Mesenchymal stem cell (in vitro differentiated cells and primary cell): ENCODE measurements at regions not wholly inside any gene's neighbourhood (a gene's known extent, or its start where the extent isn't known, plus 50 kb on each side); places are given as distances from the start of the nearest gene placed in this dataset.

Experiments
- DNase-seq: peaks from one replicate; pipeline ENCODE4 v3.0.0-alpha.2; 2013
- H2AFZ ChIP-seq: one replicate; pipeline ENCODE4 v1.6.1; 2013; ENCODE audit warnings: low read depth, mild to moderate bottlenecking, control low read depth, inconsistent platforms, low read length, moderate library complexity
- H2AK5ac ChIP-seq: 2 replicates; pipeline ENCODE4 v1.6.1; 2013; ENCODE audit warnings: low read length, moderate library complexity, mild to moderate bottlenecking, inconsistent platforms; ENCODE audit not compliant: severe bottlenecking
- H2BK120ac ChIP-seq: one replicate; pipeline ENCODE4 v1.6.1; 2013; ENCODE audit warnings: low read depth, mild to moderate bottlenecking, inconsistent platforms, low read length, moderate library complexity
- H2BK12ac ChIP-seq, 2 experiments: one replicate each; pipeline ENCODE4 v1.6.1; 2013; ENCODE audit warnings: inconsistent platforms in 2 of 2, low read length in 2 of 2, mild to moderate bottlenecking in 2 of 2, moderate library complexity in 2 of 2, control low read depth in 1 of 2
- H2BK15ac ChIP-seq: one replicate; pipeline ENCODE4 v1.6.1; 2013; ENCODE audit warnings: mild to moderate bottlenecking, low read depth, inconsistent platforms; ENCODE audit not compliant: poor library complexity, severe bottlenecking
- H2BK5ac ChIP-seq: 2 replicates; pipeline ENCODE4 v1.6.1; 2013; ENCODE audit warnings: low read depth, mild to moderate bottlenecking, low read length, control low read depth, inconsistent platforms; ENCODE audit not compliant: poor library complexity, severe bottlenecking
- H3K14ac ChIP-seq, 2 experiments: one replicate each; pipeline ENCODE4 v1.6.1; 2013; ENCODE audit warnings: inconsistent platforms in 2 of 2, low read length in 2 of 2, control low read depth in 1 of 2, mild to moderate bottlenecking in 1 of 2, moderate library complexity in 1 of 2
- H3K18ac ChIP-seq, 2 experiments: one replicate each; pipeline ENCODE4 v1.6.1; 2013; ENCODE audit warnings: inconsistent platforms in 2 of 2, low read length in 2 of 2, control low read depth in 1 of 2, low read depth in 1 of 2, mild to moderate bottlenecking in 1 of 2
- H3K23ac ChIP-seq, 2 experiments: one replicate each; pipeline ENCODE4 v1.6.1; 2013; ENCODE audit warnings: inconsistent platforms in 2 of 2, low read length in 2 of 2, mild to moderate bottlenecking in 2 of 2, moderate library complexity in 2 of 2, control low read depth in 1 of 2
- H3K27ac ChIP-seq: 2 replicates; pipeline ENCODE4 v1.5.1; 2013; ENCODE audit warnings: mild to moderate bottlenecking, moderate library complexity, low read length, control low read depth, inconsistent platforms; ENCODE audit not compliant: poor library complexity, severe bottlenecking
- H3K27me3 ChIP-seq, 2 experiments: 2 replicates each; pipeline versions ENCODE4 v1.6.1 to v1.7.0; 2013; ENCODE audit warnings: low read length in 2 of 2, mild to moderate bottlenecking in 2 of 2, moderate library complexity in 2 of 2, control low read depth in 1 of 2, inconsistent platforms in 1 of 2; ENCODE audit not compliant: control insufficient read depth in 1 of 2, insufficient read depth in 1 of 2
- H3K36me3 ChIP-seq, 2 experiments: 2 replicates each; pipeline versions ENCODE4 v1.6.1 to v1.7.0; 2013; ENCODE audit warnings: low read length in 2 of 2, control low read depth in 1 of 2, inconsistent platforms in 1 of 2, low read depth in 1 of 2, mild to moderate bottlenecking in 1 of 2; ENCODE audit not compliant: insufficient read depth in 2 of 2, control insufficient read depth in 1 of 2
- H3K4ac ChIP-seq, 2 experiments: one replicate each; pipeline ENCODE4 v1.6.1; 2013; ENCODE audit warnings: inconsistent platforms in 2 of 2, low read length in 2 of 2, mild to moderate bottlenecking in 2 of 2, moderate library complexity in 2 of 2, control low read depth in 1 of 2, low read depth in 1 of 2
- H3K4me1 ChIP-seq: 2 replicates; pipeline ENCODE4 v1.6.1; 2013; ENCODE audit warnings: low read depth, low read length, control low read depth; ENCODE audit not compliant: control insufficient read depth, insufficient read depth
- H3K4me2 ChIP-seq: 2 replicates; pipeline ENCODE4 v1.6.1; 2013; ENCODE audit warnings: low read length, mild to moderate bottlenecking, inconsistent platforms; ENCODE audit not compliant: poor library complexity, severe bottlenecking
- H3K4me3 ChIP-seq, 2 experiments: 2 replicates each; pipeline versions ENCODE4 v1.5.1 to v1.7.0; 2013; ENCODE audit warnings: low read length in 2 of 2, mild to moderate bottlenecking in 2 of 2, control low read depth in 1 of 2, low read depth in 1 of 2; ENCODE audit not compliant: insufficient read depth in 1 of 2
- H3K79me1 ChIP-seq: replicated peaks from 2 replicates; pipeline ENCODE4 v1.6.1; 2013; ENCODE audit warnings: mild to moderate bottlenecking, control low read depth, low read length, inconsistent platforms; ENCODE audit not compliant: poor library complexity, severe bottlenecking
- H3K9ac ChIP-seq: 2 replicates; pipeline ENCODE4 v1.7.0; 2013; ENCODE audit warnings: mild to moderate bottlenecking, low read length, moderate library complexity
- H3K9me3 ChIP-seq: 2 replicates; pipeline ENCODE4 v1.7.0; 2013; ENCODE audit warnings: mild to moderate bottlenecking, low read length; ENCODE audit not compliant: control insufficient read depth
- H4K8ac ChIP-seq: one replicate; pipeline ENCODE4 v1.6.1; 2013; ENCODE audit warnings: inconsistent platforms, mild to moderate bottlenecking, low read length, moderate library complexity
- H4K91ac ChIP-seq: one replicate; pipeline ENCODE4 v1.6.1; 2013; ENCODE audit warnings: mild to moderate bottlenecking, low read length, inconsistent platforms
- WGBS: methylation state at CpG from one replicate; pipeline ENCODE4 v1.1.7; 2013; ENCODE audit warnings: mixed read lengths; 5-methylcytosine and 5-hydroxymethylcytosine counted together

DNA sequence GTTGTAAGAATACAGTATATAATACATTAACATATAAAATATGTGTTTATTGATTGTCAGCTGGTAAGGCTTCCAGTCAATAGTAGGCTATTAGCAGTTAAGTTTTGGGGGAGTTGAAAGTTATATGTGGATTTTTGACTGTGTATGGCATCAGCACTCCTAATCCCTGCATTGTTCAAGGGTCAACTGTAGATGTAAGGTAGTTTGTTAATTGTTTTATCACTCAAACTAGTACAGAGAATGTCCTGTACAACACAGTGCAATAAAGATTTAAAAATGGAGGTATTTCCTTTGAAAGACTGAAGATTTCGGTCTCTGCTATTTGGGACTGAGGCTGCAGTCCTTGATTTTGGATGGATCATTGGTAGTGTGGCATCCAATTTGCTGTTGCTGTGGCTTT is 484.4 kb downstream of the KDM4C start:
- no peak for DNase-seq
- H3K4me2 ChIP-seq, result no peak overlapping the region
- H2BK12ac ChIP-seq, result no peak overlapping the region
- no peak overlapping the region for H4K91ac ChIP-seq
- no peaks in the 10 kb centered on the region for H3K79me1 ChIP-seq
- no peak overlapping the region for H3K4ac ChIP-seq
- H3K36me3 ChIP-seq, result no peaks in the 10 kb centered on the region
- no peak overlapping the region for H3K18ac ChIP-seq
- 73% methylated on average over 1 of the region's 1 CpG for WGBS
- no peak overlapping the region for H2AK5ac ChIP-seq
- H4K8ac ChIP-seq, result no peak overlapping the region
- no peak overlapping the region for H2BK5ac ChIP-seq
- H3K14ac ChIP-seq, result no peak overlapping the region
- H3K9me3 ChIP-seq, result no peaks in the 10 kb centered on the region
- no peak overlapping the region for H2BK15ac ChIP-seq
- H3K9ac ChIP-seq, result no peak overlapping the region
- no peak overlapping the region for H2AFZ ChIP-seq
- no peak overlapping the region for H3K23ac ChIP-seq
- H3K27ac ChIP-seq, result no peak overlapping the region
- H3K4me3 ChIP-seq, result no peak overlapping the region
- H3K27me3 ChIP-seq, result peaks cover 0 to 41% of the 10 kb centered on the region in 2 experiments
- H2BK120ac ChIP-seq, result no peak overlapping the region
- H3K4me1 ChIP-seq, result no peaks in the 10 kb centered on the region

DNA sequence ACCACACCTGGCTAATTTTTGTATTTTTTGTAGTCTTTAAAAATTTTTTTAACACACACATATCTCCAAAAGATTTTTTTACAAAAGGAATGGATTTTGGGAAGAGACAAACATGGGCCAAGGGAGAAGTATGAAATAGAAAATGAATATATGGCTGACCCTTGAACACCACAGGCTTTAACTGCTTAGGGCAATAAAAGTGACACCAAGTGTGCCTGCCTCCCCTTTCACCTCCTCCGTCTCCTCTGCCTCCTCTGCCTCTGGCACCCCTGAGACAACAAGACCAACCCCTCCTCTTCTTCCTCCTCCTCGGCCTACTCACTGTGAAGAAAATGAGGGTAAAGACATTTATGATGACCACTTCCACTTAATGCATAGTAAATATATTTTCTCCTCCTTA is 483.9 kb downstream of the KDM4C start:
- H4K8ac ChIP-seq, result no peak overlapping the region
- H3K4me3 ChIP-seq, result no peak overlapping the region
- no peak overlapping the region for H2AFZ ChIP-seq
- no peak overlapping the region for H2BK12ac ChIP-seq
- no peaks in the 10 kb centered on the region for H3K79me1 ChIP-seq
- WGBS, result 83% methylated on average over 1 of the region's 2 CpGs
- no peak overlapping the region for H2AK5ac ChIP-seq
- H3K18ac ChIP-seq, result no peak overlapping the region
- H2BK120ac ChIP-seq, result no peak overlapping the region
- no peak overlapping the region for H3K4me2 ChIP-seq
- H3K9ac ChIP-seq, result no peak overlapping the region
- DNase-seq, result no peak
- no peaks in the 10 kb centered on the region for H3K36me3 ChIP-seq
- H3K23ac ChIP-seq, result no peak overlapping the region
- no peak overlapping the region for H3K4ac ChIP-seq
- no peak overlapping the region for H2BK15ac ChIP-seq
- H3K14ac ChIP-seq, result no peak overlapping the region
- H3K27me3 ChIP-seq, result peaks cover 0 to 41% of the 10 kb centered on the region in 2 experiments
- H2BK5ac ChIP-seq, result no peak overlapping the region
- H4K91ac ChIP-seq, result no peak overlapping the region
- no peaks in the 10 kb centered on the region for H3K9me3 ChIP-seq
- H3K27ac ChIP-seq, result no peak overlapping the region
- H3K4me1 ChIP-seq, result no peaks in the 10 kb centered on the region

DNA sequence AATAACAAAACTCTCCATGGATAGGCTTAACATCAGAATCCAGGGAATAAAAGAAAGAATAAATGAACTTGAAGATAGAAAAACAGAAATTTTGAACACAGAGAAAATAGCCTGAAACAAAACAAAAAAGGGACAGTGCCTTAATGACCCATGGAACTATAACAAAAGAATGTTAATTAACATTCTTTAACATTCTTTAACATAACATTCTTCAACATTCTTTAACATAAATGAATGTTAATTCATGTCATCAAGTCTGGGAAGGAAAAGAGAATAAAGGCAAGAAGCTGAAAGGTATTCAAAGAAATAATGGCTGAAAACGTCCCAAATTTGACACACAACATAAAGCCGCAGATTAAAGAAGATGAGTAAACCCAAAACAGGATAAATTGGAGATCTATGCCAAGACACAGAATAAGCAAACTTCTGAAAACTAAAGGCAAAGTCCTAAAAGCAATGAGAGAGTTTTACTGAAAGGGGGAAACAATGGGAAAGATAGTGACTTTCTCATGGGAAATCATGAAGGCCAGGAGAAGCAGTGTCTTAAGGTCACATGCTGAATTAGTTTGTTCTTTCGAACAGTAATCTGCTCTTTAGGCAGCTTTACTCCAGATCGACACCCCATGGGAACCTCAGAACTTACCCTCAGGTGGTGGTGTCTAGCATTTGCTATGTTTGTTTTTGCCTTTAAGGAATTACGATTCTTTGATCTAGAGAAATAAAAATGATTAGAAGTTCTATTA is 483.0 kb downstream of the KDM4C start:
- Histone ChIP-seq H3K23ac (no peak overlapping the region), H3K14ac (no peak overlapping the region), H3K27ac (no peak overlapping the region), H3K9ac (no peak overlapping the region), H2AK5ac (no peak overlapping the region), H2BK12ac (no peak overlapping the region), H2BK15ac (no peak overlapping the region), H2AFZ (no peak overlapping the region), H3K4ac (no peak overlapping the region), H3K4me3 (no peak overlapping the region), H4K91ac (no peak overlapping the region), H3K79me1 (no peaks in the 10 kb centered on the region), H3K27me3 (peaks cover 0 to 40% of the 10 kb centered on the region in 2 experiments), H3K18ac (no peak overlapping the region), H3K4me1 (no peaks in the 10 kb centered on the region), H3K4me2 (no peak overlapping the region), H3K9me3 (no peaks in the 10 kb centered on the region), H2BK120ac (no peak overlapping the region), H2BK5ac (no peak overlapping the region), H4K8ac (no peak overlapping the region), H3K36me3 (no peaks in the 10 kb centered on the region)
- WGBS, result 79% methylated on average over 4 of the region's 5 CpGs
- no peak for DNase-seq

DNA sequence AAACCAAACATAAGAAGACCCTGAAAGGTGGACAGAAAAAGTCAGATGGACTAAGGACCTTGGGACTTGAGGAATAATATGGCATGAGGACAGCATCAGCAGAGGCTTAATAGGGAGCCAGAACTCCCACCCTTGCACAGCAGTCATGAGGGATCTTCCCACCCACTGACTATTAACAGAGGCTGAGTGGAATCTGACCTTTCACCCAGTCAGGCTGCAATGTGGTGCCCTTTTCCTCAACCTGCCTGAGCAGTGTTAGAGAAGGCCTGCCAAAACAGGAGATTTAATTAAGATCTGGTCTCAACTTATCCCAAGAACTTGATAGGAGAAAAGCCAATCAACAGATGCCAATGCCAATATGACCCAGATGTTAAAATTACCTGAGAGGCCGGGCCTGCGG is 481.9 kb downstream of the KDM4C start:
- Histone ChIP-seq H3K27me3 (peaks cover 0 to 34% of the 10 kb centered on the region in 2 experiments), H2BK5ac (no peak overlapping the region), H2BK120ac (no peak overlapping the region), H3K36me3 (no peaks in the 10 kb centered on the region), H3K4ac (no peak overlapping the region), H3K9me3 (no peaks in the 10 kb centered on the region), H3K4me3 (no peak overlapping the region), H3K79me1 (no peaks in the 10 kb centered on the region), H3K4me2 (no peak overlapping the region), H2BK15ac (no peak overlapping the region), H4K8ac (no peak overlapping the region), H3K27ac (no peak overlapping the region), H3K18ac (no peak overlapping the region), H3K9ac (no peak overlapping the region), H3K23ac (no peak overlapping the region), H2BK12ac (no peak overlapping the region), H4K91ac (no peak overlapping the region), H2AK5ac (no peak overlapping the region), H2AFZ (no peak overlapping the region), H3K4me1 (no peaks in the 10 kb centered on the region), H3K14ac (no peak overlapping the region)
- WGBS, result 77% methylated on average over 2 of the region's 2 CpGs
- DNase-seq, result no peak
